ENCODE measurements at regions not wholly inside any gene's neighbourhood (a gene's known extent, or its start where the extent isn't known, plus 50 kb on each side); places are given as distances from the start of the nearest gene placed in this dataset.

DNA sequence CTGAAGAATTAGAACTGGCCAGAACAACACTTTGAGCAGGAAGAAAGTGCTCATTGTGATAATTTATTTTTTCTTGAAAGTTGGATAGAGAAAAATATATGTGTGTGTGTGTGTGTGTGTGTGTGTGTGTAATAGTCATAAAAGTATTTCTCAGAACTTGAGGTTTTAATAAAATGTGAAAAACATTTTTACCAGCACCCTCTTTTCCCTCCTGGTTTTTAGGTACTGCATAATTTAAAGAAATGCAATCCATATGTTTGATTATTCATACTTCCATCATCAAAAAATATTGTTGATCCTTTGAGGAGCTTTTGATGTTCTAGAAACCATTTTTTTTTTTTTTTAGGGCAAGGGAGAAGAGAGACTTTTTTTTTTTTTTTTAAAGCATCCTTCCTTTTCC, 66.8 kb upstream of the JUN start:
- Histone ChIP-seq H3K79me2 (replicated peaks; ENCODE audit: insufficient read depth, low read length) (no peaks in the 10 kb centered on the region), H3K9me2 (ENCODE audit: insufficient read depth, low read length) (no peaks in the 10 kb centered on the region), H3F3A (ENCODE audit: insufficient read depth, low read length, poor library complexity, severe bottlenecking) (no peaks in the 10 kb centered on the region), H4K20me1 (ENCODE audit: insufficient read depth) (no peaks in the 10 kb centered on the region), H3K27me3 (ENCODE audit: insufficient read depth, low read depth, low read length) (no peaks in the 10 kb centered on the region), H2AFZ (ENCODE audit: low read depth, low read length) (no peak overlapping the region), H3K9ac (ENCODE audit: low read length) (no peak overlapping the region), H3K4me2 (ENCODE audit: low read length) (no peak overlapping the region), H3K27ac (ENCODE audit: low read length) (no peak overlapping the region), H3K4me3 (ENCODE audit: low read length) (no peak overlapping the region), H3K9me3 (ENCODE audit: low read length) (no peaks in the 10 kb centered on the region), H3K36me3 (ENCODE audit: insufficient read depth, low read length) (no peaks in the 10 kb centered on the region)
- TF ChIP-seq, protein P1, sequence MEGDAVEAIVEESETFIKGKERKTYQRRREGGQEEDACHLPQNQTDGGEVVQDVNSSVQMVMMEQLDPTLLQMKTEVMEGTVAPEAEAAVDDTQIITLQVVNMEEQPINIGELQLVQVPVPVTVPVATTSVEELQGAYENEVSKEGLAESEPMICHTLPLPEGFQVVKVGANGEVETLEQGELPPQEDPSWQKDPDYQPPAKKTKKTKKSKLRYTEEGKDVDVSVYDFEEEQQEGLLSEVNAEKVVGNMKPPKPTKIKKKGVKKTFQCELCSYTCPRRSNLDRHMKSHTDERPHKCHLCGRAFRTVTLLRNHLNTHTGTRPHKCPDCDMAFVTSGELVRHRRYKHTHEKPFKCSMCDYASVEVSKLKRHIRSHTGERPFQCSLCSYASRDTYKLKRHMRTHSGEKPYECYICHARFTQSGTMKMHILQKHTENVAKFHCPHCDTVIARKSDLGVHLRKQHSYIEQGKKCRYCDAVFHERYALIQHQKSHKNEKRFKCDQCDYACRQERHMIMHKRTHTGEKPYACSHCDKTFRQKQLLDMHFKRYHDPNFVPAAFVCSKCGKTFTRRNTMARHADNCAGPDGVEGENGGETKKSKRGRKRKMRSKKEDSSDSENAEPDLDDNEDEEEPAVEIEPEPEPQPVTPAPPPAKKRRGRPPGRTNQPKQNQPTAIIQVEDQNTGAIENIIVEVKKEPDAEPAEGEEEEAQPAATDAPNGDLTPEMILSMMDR (IDR thresholded peaks at IDR 0.05; ENCODE audit: poor library complexity, severe bottlenecking) = no peak
- TF ChIP-seq MXI1 (conservative IDR thresholded peaks at IDR 0.05; ENCODE audit: poor library complexity, severe bottlenecking) (no peak), POLR2AphosphoS5 (IDR thresholded peaks at IDR 0.05) (no peak), EP300 (conservative IDR thresholded peaks at IDR 0.05; ENCODE audit: poor library complexity, severe bottlenecking) (no peak), RAD21 (conservative IDR thresholded peaks at IDR 0.05) (no peak), EZH2 (IDR thresholded peaks at IDR 0.05; ENCODE audit: borderline replicate concordance, insufficient read depth, low read length, poor library complexity, severe bottlenecking) (no peak), TAF1 (IDR thresholded peaks at IDR 0.05; ENCODE audit: low read depth) (no peak), SMC3 (conservative IDR thresholded peaks at IDR 0.05; ENCODE audit: poor library complexity) (no peak)
- TF ChIP-seq, protein P2, sequence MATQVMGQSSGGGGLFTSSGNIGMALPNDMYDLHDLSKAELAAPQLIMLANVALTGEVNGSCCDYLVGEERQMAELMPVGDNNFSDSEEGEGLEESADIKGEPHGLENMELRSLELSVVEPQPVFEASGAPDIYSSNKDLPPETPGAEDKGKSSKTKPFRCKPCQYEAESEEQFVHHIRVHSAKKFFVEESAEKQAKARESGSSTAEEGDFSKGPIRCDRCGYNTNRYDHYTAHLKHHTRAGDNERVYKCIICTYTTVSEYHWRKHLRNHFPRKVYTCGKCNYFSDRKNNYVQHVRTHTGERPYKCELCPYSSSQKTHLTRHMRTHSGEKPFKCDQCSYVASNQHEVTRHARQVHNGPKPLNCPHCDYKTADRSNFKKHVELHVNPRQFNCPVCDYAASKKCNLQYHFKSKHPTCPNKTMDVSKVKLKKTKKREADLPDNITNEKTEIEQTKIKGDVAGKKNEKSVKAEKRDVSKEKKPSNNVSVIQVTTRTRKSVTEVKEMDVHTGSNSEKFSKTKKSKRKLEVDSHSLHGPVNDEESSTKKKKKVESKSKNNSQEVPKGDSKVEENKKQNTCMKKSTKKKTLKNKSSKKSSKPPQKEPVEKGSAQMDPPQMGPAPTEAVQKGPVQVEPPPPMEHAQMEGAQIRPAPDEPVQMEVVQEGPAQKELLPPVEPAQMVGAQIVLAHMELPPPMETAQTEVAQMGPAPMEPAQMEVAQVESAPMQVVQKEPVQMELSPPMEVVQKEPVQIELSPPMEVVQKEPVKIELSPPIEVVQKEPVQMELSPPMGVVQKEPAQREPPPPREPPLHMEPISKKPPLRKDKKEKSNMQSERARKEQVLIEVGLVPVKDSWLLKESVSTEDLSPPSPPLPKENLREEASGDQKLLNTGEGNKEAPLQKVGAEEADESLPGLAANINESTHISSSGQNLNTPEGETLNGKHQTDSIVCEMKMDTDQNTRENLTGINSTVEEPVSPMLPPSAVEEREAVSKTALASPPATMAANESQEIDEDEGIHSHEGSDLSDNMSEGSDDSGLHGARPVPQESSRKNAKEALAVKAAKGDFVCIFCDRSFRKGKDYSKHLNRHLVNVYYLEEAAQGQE (IDR thresholded peaks at IDR 0.05; ENCODE audit: borderline replicate concordance) = no peak

DNA sequence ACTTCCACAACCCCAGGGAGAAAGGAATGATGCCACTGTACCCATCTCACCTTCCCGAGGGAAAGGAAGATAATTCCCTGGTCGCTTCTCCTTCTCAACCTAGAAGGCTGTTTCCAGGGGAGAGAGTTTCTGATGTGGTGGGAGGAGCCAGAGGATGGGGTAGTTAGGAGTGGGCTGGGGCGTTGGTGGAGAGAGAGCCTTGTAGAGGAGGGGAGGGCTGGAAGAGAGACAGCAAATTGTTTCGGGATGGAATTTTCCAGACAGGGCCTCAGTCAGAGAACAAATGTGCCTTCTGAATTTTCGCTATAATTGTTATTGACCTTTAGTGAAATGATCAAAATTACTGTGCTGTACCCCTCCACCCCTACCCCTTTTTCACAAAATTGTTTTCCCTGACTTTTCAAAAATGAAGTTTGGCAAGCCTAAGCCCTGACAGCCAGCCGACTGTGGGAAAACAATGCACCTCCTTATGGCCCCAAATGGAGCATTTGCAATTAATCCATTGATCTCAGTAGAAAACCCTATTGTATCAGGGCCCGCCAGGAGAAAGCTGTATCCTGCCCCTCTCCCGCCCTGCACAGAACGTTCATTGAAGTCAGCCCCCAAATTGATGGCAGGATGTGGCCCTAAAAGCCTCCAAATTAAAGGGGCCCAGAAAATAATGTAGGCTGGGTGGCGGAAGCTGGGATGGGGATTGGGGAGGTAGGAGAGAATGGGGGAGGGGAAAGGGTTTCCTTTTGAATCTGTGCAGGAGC, 69.1 kb upstream of the JUN start:
- H3K4me2 ChIP-seq (ENCODE audit: low read length) = no peak overlapping the region
- H3K9me3 ChIP-seq (ENCODE audit: low read length) = no peaks in the 10 kb centered on the region
- no peak overlapping the region for H3K27ac ChIP-seq (ENCODE audit: low read length)
- H3K79me2 ChIP-seq (replicated peaks; ENCODE audit: insufficient read depth, low read length) = no peaks in the 10 kb centered on the region
- H2AFZ ChIP-seq (ENCODE audit: low read depth, low read length) = no peak overlapping the region
- H4K20me1 ChIP-seq (ENCODE audit: insufficient read depth) = no peaks in the 10 kb centered on the region
- no peak for TF ChIP-seq EZH2 (IDR thresholded peaks at IDR 0.05; ENCODE audit: borderline replicate concordance, insufficient read depth, low read length, poor library complexity, severe bottlenecking)
- no peak for TF ChIP-seq TAF1 (IDR thresholded peaks at IDR 0.05; ENCODE audit: low read depth)
- H3K36me3 ChIP-seq (ENCODE audit: insufficient read depth, low read length) = no peaks in the 10 kb centered on the region
- H3K4me3 ChIP-seq (ENCODE audit: low read length) = no peak overlapping the region
- no peaks in the 10 kb centered on the region for H3K9me2 ChIP-seq (ENCODE audit: insufficient read depth, low read length)
- no peaks in the 10 kb centered on the region for H3K27me3 ChIP-seq (ENCODE audit: insufficient read depth, low read depth, low read length)
- no peak overlapping the region for H3K9ac ChIP-seq (ENCODE audit: low read length)
- no peaks in the 10 kb centered on the region for H3F3A ChIP-seq (ENCODE audit: insufficient read depth, low read length, poor library complexity, severe bottlenecking)
